WI38 (cell line): ENCODE measurements at regions not wholly inside any gene's neighbourhood (a gene's known extent, or its start where the extent isn't known, plus 50 kb on each side); places are given as distances from the start of the nearest gene placed in this dataset.
A peak's percentile ranks its signal among the peaks of the same experiment; 100 is the strongest.

Source experiments
- H3K4me3 ChIP-seq: 2 replicates; pipeline ENCODE4 v1.5.1; 2011; ENCODE audit warnings: low read depth, mild to moderate bottlenecking, control low read depth, low read length
- CTCF ChIP-seq: IDR thresholded peaks from 2 replicates; pipeline ENCODE4 v1.5.1; 2012; ENCODE audit warnings: low read depth, mild to moderate bottlenecking, control low read depth, low read length

- no peak for TF ChIP-seq CTCF
- H3K4me3 ChIP-seq: no peak overlapping the region
These were observed 204.9 kb downstream of the SIM1 start for GRCh38 chr6:100259865-100260264.

GRCh38 chr6:100258752-100259151, 206.0 kb downstream of the SIM1 start:
- no peak overlapping the region for H3K4me3 ChIP-seq
- TF ChIP-seq CTCF: no peak

- H3K4me3 ChIP-seq: peak overlapping the region; percentile 15
These were observed 206.8 kb downstream of the SIM1 start for GRCh38 chr6:100257793-100258395.

GRCh38 chr6:100255701-100256100, 209.0 kb downstream of the SIM1 start:
- TF ChIP-seq CTCF: no peak
- no peak overlapping the region for H3K4me3 ChIP-seq

More at GRCh38 chr6:100257793-100258395, 206.8 kb downstream of the SIM1 start:
- no peak for TF ChIP-seq CTCF

GRCh38 chr6:100247123-100247522, 217.6 kb downstream of the SIM1 start:
- no peak overlapping the region for H3K4me3 ChIP-seq
- no peak for TF ChIP-seq CTCF

- TF ChIP-seq CTCF: no peak
- no peak overlapping the region for H3K4me3 ChIP-seq
These were observed 218.5 kb downstream of the SIM1 start for GRCh38 chr6:100246206-100246605.

- H3K4me3 ChIP-seq: no peak overlapping the region
- no peak for TF ChIP-seq CTCF
These were observed 223.9 kb downstream of the SIM1 start for GRCh38 chr6:100240798-100241197.
